ENCODE measurements at regions not wholly inside any gene's neighbourhood (a gene's known extent, or its start where the extent isn't known, plus 50 kb on each side); places are given as distances from the start of the nearest gene placed in this dataset.
A peak's percentile ranks its signal among the peaks of the same experiment; 100 is the strongest.
"Not testable (repeated sequence)": the region's sequence is repeated elsewhere in the genome, so short reads cannot be mapped to it uniquely, and the experiment has no call there.

GRCh38 chr4:66490729-66491128 is 820.4 kb upstream of the EPHA5 start:
- no peak for FAIRE-seq
- DNase-seq (ENCODE audit: insufficient read length, low spot score): no peak

DNA sequence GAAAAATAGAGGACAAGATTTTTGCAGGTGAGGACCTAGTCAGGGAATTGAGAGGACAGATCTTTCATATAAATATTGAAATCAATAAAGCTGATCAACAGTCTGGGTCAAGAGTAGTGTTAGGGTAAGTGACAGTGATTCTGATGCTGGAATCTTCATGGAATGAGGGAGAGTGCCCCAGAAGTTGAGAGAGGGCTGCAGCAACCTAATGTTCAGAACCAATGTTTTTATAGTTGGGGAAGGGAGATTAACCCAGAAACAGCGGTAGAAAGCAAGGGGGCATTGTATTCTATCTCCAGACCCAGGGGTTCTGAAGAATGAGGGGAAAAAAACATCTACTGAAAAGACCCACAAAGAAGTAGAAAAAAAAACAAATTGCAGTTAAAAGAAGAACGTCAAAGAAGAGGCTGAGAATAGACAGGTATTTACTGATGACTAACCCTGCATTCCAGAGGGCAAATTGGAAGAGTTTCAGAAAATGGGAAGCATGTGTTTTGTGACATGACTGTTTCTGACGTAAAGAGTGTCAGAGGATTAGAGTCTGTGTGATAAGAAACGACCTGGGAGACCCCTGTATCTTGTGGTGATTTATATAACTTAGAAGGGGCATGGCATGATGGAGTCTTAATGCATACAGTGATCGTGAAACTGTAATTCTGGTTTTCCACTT is 819.6 kb upstream of the EPHA5 start:
- FAIRE-seq (no peak), DNase-seq (ENCODE audit: insufficient read length, low spot score) (peak; percentile 14)

DNA sequence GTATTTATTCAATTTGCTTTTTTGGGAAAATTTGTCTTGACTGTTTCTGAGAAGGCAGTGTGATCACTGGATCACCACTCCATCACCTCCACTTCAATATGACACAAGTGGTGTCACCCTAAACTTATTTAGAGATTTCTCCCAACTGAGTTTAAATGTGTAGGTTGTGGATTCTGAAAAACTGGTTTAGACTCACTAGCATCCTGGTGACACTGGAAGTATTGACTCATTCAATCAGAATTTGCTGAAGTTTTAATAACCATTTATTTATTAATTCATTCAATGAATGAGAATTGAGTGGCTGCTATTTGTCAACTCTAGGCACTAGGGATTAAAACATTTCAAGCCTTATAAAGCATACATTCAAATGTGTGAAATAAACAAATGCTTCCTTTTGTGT is 819.1 kb upstream of the EPHA5 start:
- DNase-seq (ENCODE audit: insufficient read length, low spot score) (no peak), FAIRE-seq (no peak)

GRCh38 chr4:66486068-66486467 is 815.8 kb upstream of the EPHA5 start:
- DNase-seq (ENCODE audit: insufficient read length, low spot score) (no peak), FAIRE-seq (no peak)

GRCh38 chr4:66482186-66482585 is 811.9 kb upstream of the EPHA5 start:
- FAIRE-seq (no peak), DNase-seq (ENCODE audit: insufficient read length, low spot score) (no peak)

GRCh38 chr4:66475596-66475995 is 805.3 kb upstream of the EPHA5 start:
- no peak for DNase-seq (ENCODE audit: insufficient read length, low spot score)
- FAIRE-seq: no peak

DNA sequence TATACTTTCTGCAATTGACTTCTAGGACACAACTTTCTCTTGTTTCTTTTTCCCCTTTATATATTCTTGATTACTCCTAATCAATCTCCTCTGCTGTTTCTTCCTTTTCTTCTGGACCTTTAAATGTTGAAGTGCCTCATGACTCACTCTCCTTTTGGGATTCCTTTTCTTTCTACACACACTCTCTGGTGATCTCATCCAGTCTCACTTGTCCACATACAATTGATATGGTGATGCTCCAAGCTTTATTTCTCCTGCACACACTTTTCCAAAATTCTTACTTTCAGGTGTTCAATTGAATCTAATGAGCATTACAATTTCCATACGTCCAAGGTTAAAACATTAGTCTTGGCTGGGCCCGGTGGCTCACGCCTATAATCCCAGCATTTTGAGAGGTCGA is 794.8 kb upstream of the EPHA5 start:
- FAIRE-seq (no peak), DNase-seq (ENCODE audit: insufficient read length, low spot score) (no peak)

GRCh38 chr4:66462890-66463289 is 792.6 kb upstream of the EPHA5 start:
- not testable (repeated sequence) for FAIRE-seq; DNase-seq (ENCODE audit: insufficient read length, low spot score)

DNA sequence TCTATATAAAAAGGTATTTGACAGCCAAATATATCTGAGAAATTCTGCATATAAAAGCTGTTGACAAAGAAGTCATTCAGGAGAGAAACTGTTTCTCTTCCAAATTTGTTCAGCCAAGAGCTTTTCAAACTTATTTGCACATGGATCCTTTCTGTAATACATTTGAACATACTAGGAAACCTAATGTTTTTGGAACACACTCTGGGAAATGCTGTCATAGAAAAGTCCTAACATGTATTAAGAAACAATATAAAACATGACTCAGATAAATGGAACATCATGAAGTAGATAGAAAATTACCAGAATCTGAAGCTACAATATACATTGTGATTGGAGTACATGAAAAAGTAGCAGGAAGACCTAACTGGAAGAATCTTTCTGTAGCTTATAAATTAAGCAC is 781.5 kb upstream of the EPHA5 start:
- FAIRE-seq: no peak
- DNase-seq (ENCODE audit: insufficient read length, low spot score): no peak

DNA sequence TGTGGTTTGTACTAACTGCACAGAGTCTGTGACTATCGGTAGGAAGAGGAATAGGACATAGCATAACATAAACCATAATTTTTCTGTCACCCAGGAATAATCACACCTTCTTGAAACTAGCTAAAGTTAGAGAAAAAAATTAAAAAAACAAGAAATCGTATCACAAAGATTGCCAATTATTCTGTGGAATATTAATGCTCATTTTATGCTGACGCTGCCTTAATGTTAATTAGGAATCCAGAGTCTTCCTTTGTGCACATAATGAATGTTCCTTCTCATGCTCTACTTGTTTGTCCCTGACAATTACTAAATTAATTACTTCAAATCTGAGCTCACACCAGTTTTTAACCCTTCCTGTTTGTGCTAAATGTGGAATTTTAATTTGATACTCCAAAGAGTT is 772.7 kb upstream of the EPHA5 start:
- DNase-seq (ENCODE audit: insufficient read length, low spot score) (no peak), FAIRE-seq (no peak)

DNA sequence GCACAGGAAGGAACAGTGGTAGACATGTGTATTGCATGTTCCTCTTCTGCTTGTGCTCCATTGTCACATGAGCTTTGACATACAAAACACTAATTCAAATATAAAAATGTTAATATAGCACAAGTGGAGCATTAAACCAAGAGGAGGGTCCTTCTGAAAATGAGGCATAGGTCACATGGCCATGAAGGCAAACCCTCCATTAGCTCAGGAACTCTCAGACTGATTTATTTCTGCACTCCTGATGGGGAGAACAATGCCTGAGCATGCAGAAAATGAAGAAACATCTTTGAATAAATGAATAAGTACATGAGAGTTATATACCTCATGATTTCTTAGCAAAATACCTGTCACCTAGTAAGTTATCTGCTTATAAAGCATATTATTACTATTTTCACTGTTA is 769.2 kb upstream of the EPHA5 start:
- DNase-seq (ENCODE audit: insufficient read length, low spot score) (no peak), FAIRE-seq (no peak)

- FAIRE-seq: no peak
- no peak for DNase-seq (ENCODE audit: insufficient read length, low spot score)
Observed at GRCh38 chr4:66433706-66434105, 763.4 kb upstream of the EPHA5 start.

DNA sequence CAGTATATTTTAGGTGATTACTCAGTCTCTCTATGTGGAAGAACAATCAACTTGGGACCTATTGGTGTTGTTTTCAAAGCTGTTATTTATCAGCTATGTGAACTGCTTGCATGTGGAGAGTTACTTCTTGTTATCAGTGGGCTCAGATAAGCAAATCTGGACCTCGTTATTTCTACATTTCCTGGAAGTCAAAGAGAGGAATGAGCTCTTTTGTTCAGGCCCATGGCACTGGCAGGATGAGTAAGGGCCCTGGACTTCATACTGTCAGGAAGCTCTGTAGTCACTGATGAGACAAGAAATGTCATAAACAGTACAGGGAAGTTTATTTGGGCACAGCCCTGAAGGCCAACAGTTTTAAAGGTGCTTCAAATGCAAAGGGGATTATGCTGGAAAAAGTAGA is 760.6 kb upstream of the EPHA5 start:
- DNase-seq (ENCODE audit: insufficient read length, low spot score): peak; percentile 1
- no peak for FAIRE-seq

- no peak for FAIRE-seq
- no peak for DNase-seq (ENCODE audit: insufficient read length, low spot score)
Observed at GRCh38 chr4:66429276-66429675, 759.0 kb upstream of the EPHA5 start.

DNA sequence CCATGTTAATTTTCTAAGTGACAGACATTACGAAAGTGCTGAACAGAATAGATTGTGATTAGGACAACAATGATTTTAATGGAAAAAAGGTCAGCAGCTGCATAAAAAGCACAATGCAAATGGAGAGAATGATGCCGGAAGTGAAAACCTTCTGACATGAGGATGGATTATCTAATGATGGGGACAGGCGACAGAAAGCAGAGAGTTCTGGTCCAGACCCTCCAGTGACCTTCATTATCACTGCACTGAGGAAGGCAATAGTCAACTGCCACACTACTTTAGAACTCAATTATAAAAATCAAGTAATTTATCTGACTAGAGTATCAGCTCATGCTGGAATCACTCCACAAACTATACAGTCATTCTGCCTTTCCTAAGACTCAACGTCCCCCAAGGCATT is 746.1 kb upstream of the EPHA5 start:
- FAIRE-seq: no peak
- DNase-seq (ENCODE audit: insufficient read length, low spot score): no peak

DNA sequence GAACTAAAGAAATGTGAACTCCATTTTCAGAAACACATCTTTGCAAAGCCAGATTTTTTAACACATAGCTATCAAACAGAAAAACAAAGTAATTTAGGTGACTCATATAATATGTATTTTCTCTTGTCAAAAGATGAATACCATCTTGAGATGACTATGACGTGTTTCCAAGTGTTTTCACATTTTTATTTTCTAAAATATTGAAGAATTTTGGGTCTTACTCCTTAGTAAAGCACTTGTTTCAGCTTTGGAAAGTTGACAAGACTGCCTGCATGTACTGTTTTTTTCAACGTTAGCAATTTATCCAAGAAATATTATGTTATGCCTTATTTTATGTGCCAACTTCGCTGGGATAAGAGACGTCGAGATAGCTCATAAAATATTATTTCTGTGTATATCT is 733.9 kb upstream of the EPHA5 start:
- no peak for FAIRE-seq

GRCh38 chr4:66376921-66377320 is 706.6 kb upstream of the EPHA5 start:
- DNase-seq (ENCODE audit: insufficient read length, low spot score): no peak
- FAIRE-seq: no peak

More for the DNA sequence above, 733.9 kb upstream of the EPHA5 start:
- peak; percentile 4 for DNase-seq (ENCODE audit: insufficient read length, low spot score)

- no peak for FAIRE-seq
- DNase-seq (ENCODE audit: insufficient read length, low spot score): no peak
Observed at GRCh38 chr4:66376396-66376795, 706.1 kb upstream of the EPHA5 start.

GRCh38 chr4:66373268-66373667 is 703.0 kb upstream of the EPHA5 start:
- no peak for FAIRE-seq
- no peak for DNase-seq (ENCODE audit: insufficient read length, low spot score)

DNA sequence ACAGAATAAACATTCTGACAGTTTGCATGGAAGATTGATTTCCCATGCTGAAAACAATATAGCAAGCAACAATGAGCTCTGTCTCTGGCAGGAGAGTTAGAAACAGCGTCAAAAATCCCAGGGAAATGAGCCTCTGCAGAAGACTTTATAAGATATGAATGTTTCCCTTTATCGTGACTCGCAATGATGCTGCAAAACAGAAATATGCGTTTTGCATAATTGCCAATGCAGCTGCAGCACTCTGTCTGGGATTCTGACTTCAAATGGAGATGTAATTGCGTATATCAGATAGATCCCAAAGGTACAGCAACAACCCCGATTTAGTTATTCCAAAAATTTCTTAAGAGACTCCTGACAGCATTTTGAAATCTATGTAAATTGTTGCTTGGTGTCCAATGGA is 702.4 kb upstream of the EPHA5 start:
- DNase-seq (ENCODE audit: insufficient read length, low spot score) (no peak), FAIRE-seq (no peak)

DNA sequence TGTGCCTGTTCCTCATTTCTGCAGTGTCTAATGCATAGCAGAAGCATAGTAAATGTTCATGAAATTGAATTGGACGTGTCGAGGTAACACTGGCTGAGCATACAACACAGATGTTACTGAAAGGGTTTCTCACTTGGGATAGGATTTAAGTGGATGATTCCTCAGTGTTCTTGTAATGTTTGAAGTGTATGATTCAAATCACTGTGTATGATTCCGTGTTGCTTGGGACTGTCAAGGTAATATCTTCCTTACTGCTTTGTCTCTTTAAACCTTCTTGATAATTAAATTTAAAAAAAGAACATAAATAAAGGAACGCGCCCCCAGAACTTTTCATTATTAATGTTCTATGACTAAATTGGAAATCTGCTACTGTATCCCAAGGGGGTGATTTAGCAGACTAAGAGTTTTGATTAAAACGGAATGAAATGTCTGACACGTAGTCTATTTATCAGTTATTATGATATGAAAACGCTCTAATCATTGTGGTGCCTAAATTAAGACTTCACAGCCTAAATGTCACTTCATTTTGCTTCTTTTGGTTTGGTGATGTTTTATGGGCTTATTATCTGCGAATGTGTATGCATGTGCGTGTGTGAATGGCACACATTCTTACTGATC is 696.9 kb upstream of the EPHA5 start:
- FAIRE-seq (no peak), DNase-seq (ENCODE audit: insufficient read length, low spot score) (no peak)

DNA sequence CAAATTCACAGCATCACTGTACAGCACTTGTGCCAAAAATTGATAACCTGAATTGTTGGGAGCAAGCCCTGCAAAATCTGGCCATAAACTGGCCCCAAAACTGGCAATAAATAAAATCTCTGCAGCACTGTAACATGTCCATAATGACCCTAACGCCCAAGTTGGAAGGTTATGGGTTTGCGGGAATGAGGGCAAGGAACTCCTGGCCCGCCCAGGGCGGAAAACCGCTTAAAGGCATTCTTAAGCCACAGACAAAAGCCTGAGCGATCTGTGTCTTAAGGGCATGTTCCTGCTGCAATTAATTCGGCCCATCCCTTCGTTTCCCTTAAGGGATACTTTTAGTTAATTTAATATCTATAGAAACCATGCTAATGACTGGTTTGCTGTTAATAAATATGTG is 690.1 kb upstream of the EPHA5 start:
- not testable (repeated sequence) for DNase-seq (ENCODE audit: insufficient read length, low spot score); FAIRE-seq

- DNase-seq (ENCODE audit: insufficient read length, low spot score) (no peak), FAIRE-seq (no peak)
Observed at GRCh38 chr4:66357316-66357715, 687.0 kb upstream of the EPHA5 start.
